SU-DHL-6 (cell line): ENCODE measurements at regions not wholly inside any gene's neighbourhood (a gene's known extent, or its start where the extent isn't known, plus 50 kb on each side); places are given as distances from the start of the nearest gene placed in this dataset.
"Not testable (repeated sequence)": the region's sequence is repeated elsewhere in the genome, so short reads cannot be mapped to it uniquely, and the experiment has no call there.

ENCODE experiments used
- H2AFZ ChIP-seq: fragments of 200-600 bp; sonication (generic); 2 replicates; pipeline ENCODE4 v1.6.1; 2014; ENCODE audit warnings: low read depth, mild to moderate bottlenecking, moderate library complexity, mixed read lengths, antibody characterized with exemption, low read length; ENCODE audit not compliant: severe bottlenecking
- H3F3A ChIP-seq: fragments of 200-600 bp; shearing (Covaris generic); 2 replicates; pipeline ENCODE4 v1.6.0; 2016; ENCODE audit warnings: antibody characterized with exemption, mild to moderate bottlenecking; ENCODE audit not compliant: insufficient read depth
- H3K27ac ChIP-seq: fragments of 200-600 bp; sonication (generic); 2 replicates; pipeline ENCODE4 v1.5.1; 2016; ENCODE audit warnings: low read depth, mild to moderate bottlenecking, low read length, moderate library complexity, mixed read lengths
- H3K27me3 ChIP-seq: fragments of 200-600 bp; sonication (generic), shearing (Covaris generic); 2 replicates; pipeline ENCODE4 v1.6.0; 2014; ENCODE audit warnings: mild to moderate bottlenecking, low read length
- H3K36me3 ChIP-seq: fragments of 200-600 bp; sonication (generic); 2 replicates; pipeline ENCODE4 v1.6.1; 2014; ENCODE audit warnings: mild to moderate bottlenecking, low read length, mixed read lengths
- H3K4me2 ChIP-seq: fragments of 300-600, 200-600 bp; shearing (Covaris generic), sonication (generic); 2 replicates; pipeline ENCODE4 v1.6.0; 2014; ENCODE audit warnings: low read length, low read depth, mild to moderate bottlenecking; ENCODE audit not compliant: poor library complexity, severe bottlenecking
- H3K4me3 ChIP-seq: fragments of 200-600 bp; sonication (generic); 2 replicates; pipeline ENCODE4 v1.5.1; 2014; ENCODE audit warnings: antibody characterized with exemption, low read length, mild to moderate bottlenecking, mixed read lengths; ENCODE audit not compliant: insufficient read depth, poor library complexity, severe bottlenecking
- H3K79me2 ChIP-seq: fragments of 200-600 bp; sonication (generic); 2 replicates; pipeline ENCODE4 v1.6.1; 2014; ENCODE audit warnings: mild to moderate bottlenecking, low read length, moderate library complexity; ENCODE audit not compliant: insufficient read depth
- H3K9ac ChIP-seq: fragments of 200-600 bp; sonication (generic); 2 replicates; pipeline ENCODE4 v1.7.0; 2014; ENCODE audit warnings: mild to moderate bottlenecking, low read length
- H3K9me2 ChIP-seq: fragments of 200-600 bp; sonication (generic); replicated peaks from 2 replicates; pipeline ENCODE4 v1.6.1; 2014; ENCODE audit warnings: low read length; ENCODE audit not compliant: insufficient read depth
- H3K9me3 ChIP-seq: fragments of 200-600 bp; sonication (generic); 2 replicates; pipeline ENCODE4 v1.6.1; 2014; ENCODE audit warnings: low read length, mixed read lengths; ENCODE audit not compliant: insufficient read depth
- H4K20me1 ChIP-seq: fragments of 200-600 bp; sonication (generic); 2 replicates; pipeline ENCODE4 v1.6.1; 2014; ENCODE audit warnings: low read depth, mild to moderate bottlenecking, antibody characterized with exemption, low read length, moderate library complexity, mixed read lengths
- EZH2phosphoT487 ChIP-seq: fragments of 200-600 bp; sonication (generic), shearing (Covaris generic); conservative IDR thresholded peaks from 2 replicates; pipeline ENCODE4 v1.6.1; 2018; ENCODE audit warnings: mild to moderate bottlenecking, antibody characterized with exemption, low read length, moderate library complexity, mixed read lengths
- TF ChIP-seq, protein P1 (sequence below): fragments of 200-600 bp; sonication (generic); IDR thresholded peaks from one replicate; pipeline ENCODE4 v1.5.1; 2017; ENCODE audit warnings: antibody characterized with exemption, mild to moderate bottlenecking, low read length, moderate library complexity; ENCODE audit not compliant: insufficient read depth, poor library complexity, severe bottlenecking

DNA sequence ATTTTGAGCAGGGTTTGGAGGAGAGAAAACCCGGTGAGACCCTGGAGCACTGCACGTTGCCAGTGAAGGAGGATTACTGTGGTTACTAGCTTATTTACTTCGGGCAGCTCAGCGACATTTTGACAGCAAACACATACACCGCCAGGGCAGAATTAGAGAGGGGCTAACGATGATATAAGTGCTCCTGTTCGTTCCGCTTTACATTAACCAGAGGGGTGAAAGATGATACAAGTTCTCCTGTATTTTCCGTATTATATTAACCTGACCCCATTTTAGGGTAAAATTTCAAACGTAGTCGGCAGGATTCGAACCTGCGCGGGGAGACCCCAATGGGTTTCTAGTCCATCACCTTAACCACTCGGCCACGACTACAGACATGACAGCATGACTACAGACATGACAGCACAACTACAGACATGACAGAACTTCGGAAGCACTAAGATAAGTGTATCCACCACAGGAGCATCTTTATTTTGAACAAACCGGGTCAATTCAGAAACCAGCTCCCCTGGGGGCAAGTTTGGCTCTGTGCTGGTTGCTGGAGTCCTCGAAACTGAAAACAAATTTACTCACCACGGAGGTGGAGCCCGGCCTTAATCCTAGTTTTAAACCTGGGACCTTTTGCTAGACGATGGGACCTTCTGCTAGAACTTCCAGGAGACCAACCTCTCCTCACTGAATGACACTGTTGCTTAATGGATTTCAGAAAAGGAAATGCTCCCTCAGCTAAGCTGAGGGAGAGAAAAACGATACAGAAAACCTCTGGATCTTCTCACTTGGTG is 80.4 kb upstream of the ZNF184 start:
- no peaks in the 10 kb centered on the region for H3K9me2 ChIP-seq
- no peaks in the 10 kb centered on the region for H3K27me3 ChIP-seq
- H3K9ac ChIP-seq: no peak overlapping the region
- no peaks in the 10 kb centered on the region for H3F3A ChIP-seq
- no peaks in the 10 kb centered on the region for H3K36me3 ChIP-seq
- no peaks in the 10 kb centered on the region for H3K79me2 ChIP-seq
- no peak for TF ChIP-seq EZH2phosphoT487
- TF ChIP-seq, protein P1, sequence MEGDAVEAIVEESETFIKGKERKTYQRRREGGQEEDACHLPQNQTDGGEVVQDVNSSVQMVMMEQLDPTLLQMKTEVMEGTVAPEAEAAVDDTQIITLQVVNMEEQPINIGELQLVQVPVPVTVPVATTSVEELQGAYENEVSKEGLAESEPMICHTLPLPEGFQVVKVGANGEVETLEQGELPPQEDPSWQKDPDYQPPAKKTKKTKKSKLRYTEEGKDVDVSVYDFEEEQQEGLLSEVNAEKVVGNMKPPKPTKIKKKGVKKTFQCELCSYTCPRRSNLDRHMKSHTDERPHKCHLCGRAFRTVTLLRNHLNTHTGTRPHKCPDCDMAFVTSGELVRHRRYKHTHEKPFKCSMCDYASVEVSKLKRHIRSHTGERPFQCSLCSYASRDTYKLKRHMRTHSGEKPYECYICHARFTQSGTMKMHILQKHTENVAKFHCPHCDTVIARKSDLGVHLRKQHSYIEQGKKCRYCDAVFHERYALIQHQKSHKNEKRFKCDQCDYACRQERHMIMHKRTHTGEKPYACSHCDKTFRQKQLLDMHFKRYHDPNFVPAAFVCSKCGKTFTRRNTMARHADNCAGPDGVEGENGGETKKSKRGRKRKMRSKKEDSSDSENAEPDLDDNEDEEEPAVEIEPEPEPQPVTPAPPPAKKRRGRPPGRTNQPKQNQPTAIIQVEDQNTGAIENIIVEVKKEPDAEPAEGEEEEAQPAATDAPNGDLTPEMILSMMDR: no peak
- no peak overlapping the region for H3K27ac ChIP-seq
- no peak overlapping the region for H2AFZ ChIP-seq
- H4K20me1 ChIP-seq: no peaks in the 10 kb centered on the region
- H3K4me3 ChIP-seq: no peak overlapping the region
- no peaks in the 10 kb centered on the region for H3K9me3 ChIP-seq
- no peak overlapping the region for H3K4me2 ChIP-seq

DNA sequence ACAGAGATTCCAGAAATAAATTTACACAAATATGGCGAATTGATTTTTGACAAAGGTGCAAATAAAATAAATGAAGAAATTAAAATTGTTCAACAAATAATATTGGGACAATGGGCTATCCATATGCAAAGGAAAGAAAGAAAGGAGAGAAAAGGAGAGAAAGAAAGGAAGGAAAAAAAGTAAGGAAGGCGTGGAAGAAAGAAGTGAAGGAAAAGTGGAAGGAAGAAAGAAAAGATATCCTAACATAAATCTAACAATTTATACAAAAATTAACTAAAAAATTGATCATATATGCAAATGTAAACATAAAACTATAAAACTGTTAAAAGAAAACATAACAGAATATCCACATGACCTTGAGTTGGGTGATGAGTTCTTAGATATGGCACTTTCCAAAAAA is 78.7 kb upstream of the ZNF184 start:
- no peak overlapping the region for H3K4me2 ChIP-seq
- H3K36me3 ChIP-seq: no peaks in the 10 kb centered on the region
- no peaks in the 10 kb centered on the region for H3K9me2 ChIP-seq
- H4K20me1 ChIP-seq: no peaks in the 10 kb centered on the region
- no peak overlapping the region for H2AFZ ChIP-seq
- no peaks in the 10 kb centered on the region for H3K9me3 ChIP-seq
- H3K27ac ChIP-seq: no peak overlapping the region
- H3K79me2 ChIP-seq: no peaks in the 10 kb centered on the region
- no peak for TF ChIP-seq EZH2phosphoT487
- TF ChIP-seq, protein P1: no peak
- H3F3A ChIP-seq: no peaks in the 10 kb centered on the region
- H3K4me3 ChIP-seq: no peak overlapping the region
- H3K9ac ChIP-seq: no peak overlapping the region
- H3K27me3 ChIP-seq: no peaks in the 10 kb centered on the region

DNA sequence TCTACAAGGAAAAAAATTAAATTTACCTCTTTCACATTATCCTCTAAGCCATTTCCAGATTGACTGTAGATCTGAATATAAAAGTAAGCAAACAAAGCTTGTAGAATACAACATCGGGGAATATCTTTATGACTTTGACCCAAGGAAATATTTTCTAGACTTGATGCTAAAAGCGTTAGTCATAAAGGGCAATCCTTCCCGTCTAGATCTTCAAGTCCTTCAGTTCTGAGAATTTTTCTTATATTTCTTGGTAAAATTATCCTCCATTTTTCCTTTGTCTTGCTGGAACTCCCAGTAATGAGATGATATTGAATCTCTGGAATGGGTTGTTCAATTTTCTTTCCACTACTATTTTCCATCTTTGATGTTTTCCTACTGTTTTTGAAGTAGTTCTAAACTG is 77.8 kb upstream of the ZNF184 start:
- Histone ChIP-seq H3K27me3 (no peaks in the 10 kb centered on the region), H3K79me2 (no peaks in the 10 kb centered on the region), H3K36me3 (no peaks in the 10 kb centered on the region), H3K9ac (no peak overlapping the region), H4K20me1 (no peaks in the 10 kb centered on the region), H3K27ac (no peak overlapping the region), H3F3A (no peaks in the 10 kb centered on the region), H3K4me2 (no peak overlapping the region), H2AFZ (no peak overlapping the region), H3K9me2 (no peaks in the 10 kb centered on the region), H3K9me3 (no peaks in the 10 kb centered on the region), H3K4me3 (no peak overlapping the region)
- no peak for TF ChIP-seq EZH2phosphoT487
- TF ChIP-seq, protein P1: no peak

DNA sequence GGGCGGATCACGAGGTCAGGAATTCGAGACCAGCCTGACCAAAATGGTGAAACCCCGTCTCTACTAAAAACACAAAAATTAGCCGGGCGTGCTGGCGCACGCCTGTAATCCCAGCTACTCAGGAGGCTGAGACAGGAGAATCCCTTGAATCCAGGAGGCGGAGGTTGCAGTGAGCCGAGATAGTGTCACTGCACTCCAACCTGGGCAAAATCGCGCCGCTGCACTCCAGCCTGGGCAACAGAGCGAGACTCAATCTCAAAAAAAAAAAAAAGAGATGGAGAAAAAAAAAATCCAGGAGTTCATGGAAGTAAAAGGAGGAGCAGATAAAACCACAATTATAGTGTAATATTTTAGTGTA is 76.3 kb upstream of the ZNF184 start:
- H3K27me3 ChIP-seq, H3K4me2 ChIP-seq, H3K9me3 ChIP-seq, H3K36me3 ChIP-seq, H3K4me3 ChIP-seq, H3K9ac ChIP-seq, H3F3A ChIP-seq, H2AFZ ChIP-seq, H3K79me2 ChIP-seq, H3K27ac ChIP-seq, H3K9me2 ChIP-seq, H4K20me1 ChIP-seq: not testable (repeated sequence)
